Endothelial cell of hepatic sinusoid (primary cell): ENCODE measurements at regions not wholly inside any gene's neighbourhood (a gene's known extent, or its start where the extent isn't known, plus 50 kb on each side); places are given as distances from the start of the nearest gene placed in this dataset.

Source experiments
- in situ Hi-C: cut with HindIII; loops from 2 replicates; pipeline ENCODE4 v1.10.0; 2017; ENCODE audit warnings: low sequenced_read_pairs

DNA sequence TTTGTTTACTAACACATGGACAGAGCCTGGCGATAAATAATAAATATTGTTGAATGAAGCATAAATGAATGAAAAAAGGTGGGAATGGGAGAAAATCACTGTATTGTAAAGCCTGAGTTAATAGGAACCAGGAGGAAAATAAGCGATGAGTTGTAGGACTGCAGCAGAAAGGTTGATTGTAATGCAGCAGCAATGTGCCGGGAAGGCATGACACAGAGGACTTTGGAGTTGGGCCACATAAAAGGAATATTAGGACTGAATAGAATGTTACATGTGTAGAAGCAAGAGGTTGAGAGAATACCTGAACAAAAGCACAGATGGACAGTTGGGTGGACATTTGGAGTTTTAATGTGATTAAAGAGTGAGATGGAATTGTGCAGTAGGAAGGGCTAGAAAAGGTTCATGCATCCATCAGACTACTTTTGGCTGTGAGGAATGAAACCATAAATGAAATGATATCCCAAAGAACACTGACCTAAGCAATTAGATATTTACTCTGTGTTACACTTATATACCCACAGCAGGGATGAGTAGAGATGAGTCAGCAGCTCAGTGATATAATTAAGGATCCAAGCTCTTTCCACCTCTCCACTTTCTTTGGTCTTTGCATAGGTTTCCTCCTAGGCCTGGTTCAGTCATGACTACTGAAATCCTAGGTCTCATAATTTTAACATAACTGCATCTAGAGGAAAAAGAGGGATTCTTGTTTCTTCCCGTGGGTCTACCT lies 55.4 kb downstream of the CCER1 start:
- in situ Hi-C loops: no loop called here

DNA sequence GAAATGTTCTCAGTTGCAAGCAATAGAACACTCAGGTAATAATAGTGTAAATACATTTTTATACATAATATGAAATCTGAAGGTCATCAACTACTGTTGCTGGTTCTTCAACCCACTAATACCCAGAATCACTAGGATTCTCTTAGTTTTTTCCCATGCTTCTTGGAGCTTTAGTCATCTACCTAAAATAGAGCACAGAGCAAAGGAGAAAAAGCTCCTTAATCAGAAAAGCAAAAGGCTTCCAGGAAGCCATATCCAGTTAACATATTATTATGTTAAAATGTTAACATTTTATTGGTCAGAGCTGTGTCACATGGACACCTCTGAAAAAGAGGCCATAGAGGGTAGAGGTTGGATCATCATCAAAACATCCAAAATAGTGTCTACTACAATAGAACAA lies 57.0 kb downstream of the CCER1 start:
- in situ Hi-C loops: no loop called here

DNA sequence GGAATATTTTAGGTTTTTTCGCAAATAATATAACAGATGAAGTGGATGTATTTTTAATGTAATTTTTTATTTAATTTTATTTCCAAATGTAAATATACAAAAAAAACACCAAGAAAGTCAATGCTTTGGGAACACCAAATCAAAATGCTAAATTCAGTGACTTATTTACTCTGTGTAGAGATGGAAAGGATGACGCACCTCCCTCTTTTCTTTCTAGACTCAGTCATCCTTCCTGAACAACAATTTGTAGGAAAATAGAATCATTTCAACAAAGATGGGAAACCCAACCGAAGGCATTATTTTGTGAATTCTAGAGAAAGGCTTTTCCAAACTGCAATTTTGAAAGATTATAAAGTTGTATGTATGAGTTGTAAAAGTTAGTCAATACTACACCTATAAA lies 57.7 kb downstream of the CCER1 start:
- in situ Hi-C loops: no loop called here

DNA sequence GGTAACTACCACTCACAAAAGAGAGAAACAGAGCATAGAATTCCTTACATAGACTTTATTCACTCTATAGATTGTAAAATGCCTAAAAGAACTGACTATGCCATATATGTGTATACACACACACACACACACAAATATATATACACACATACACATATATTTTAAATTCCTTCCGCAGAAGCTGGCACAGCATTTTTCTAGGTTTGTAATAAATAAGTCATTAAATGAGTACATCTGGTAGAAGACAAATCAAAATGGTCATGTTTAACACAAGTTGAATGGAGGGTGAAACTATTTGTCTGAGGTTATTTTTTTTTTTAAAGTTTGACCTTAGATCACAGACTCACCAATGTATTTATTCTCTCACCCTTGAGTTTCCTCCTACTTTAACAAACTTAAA lies 58.2 kb downstream of the CCER1 start:
- in situ Hi-C loops: no loop called here

DNA sequence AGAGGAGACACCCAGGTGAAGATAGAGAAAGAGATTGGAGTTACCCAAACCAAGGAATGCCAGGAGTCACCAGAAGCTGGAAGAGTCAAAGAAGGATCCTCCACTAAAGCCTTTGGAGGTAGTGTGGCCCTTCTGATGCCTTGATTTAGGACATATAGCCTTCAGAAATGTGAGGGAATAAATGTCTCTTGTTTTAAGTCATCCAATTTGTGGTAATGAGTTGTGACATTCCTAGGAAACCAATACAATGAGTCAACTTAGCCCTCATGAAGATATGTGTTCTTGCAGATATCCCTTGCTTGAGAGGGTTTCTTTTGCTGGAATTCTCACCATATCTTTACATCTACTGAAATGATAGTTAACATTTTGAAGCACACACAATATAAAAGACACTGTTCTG lies 58.8 kb downstream of the CCER1 start:
- in situ Hi-C loops: no loop called here

DNA sequence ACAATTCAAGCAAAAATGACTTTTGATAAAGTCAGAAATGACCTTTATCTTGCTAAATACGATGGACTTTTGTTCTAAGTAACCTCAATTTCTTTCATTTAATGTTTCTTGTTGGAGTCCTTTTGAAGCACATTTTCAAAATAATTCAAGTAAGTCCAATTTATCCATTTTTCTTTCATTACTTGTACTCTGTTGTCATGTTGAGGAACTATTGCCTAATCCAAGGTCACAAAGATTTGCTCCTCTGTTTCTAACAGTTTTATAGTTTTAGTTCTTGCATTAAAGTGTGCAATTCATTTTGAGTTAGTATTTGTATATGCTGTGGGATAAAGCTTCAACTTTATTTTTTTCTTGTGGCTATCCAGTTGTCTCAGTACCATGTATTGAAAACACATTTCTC lies 66.7 kb downstream of the CCER1 start:
- in situ Hi-C loops: no loop called here

DNA sequence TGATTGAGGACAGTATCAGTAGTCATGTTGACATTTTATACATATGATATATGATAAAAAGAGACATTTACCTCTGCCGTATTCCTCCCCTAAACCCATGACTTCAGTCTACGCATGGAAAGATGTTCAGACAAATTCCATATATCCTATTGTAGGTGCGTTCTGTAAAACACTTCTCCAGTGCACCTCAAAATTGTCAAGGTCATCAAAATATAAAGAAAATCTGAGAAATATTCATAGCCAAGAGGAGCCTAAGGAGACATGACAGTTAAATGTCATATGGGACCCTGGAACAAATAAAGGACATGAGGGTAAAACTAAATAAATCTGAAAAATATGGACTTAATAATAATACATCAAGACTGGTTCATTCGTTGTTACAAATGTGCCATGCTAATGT lies 71.5 kb downstream of the CCER1 start:
- in situ Hi-C loops: no loop called here

DNA sequence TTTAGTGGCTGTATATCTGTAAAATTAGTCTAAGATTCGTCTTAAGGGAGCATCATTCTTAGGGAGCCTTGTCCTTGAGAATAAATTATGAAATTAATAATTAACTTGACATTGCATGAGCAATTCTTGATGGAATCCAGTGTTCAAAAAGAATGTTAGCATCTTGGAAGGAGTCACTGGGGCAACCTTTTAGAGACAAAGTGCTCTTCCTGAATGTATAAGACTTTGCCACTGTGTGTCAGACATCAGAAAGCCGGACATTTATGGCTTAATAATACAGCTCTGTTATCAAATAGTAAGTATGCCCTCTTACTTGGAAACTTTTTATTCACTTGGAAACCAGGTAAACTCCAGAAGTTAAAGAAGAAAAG lies 83.3 kb downstream of the CCER1 start:
- in situ Hi-C loops: no loop called here

DNA sequence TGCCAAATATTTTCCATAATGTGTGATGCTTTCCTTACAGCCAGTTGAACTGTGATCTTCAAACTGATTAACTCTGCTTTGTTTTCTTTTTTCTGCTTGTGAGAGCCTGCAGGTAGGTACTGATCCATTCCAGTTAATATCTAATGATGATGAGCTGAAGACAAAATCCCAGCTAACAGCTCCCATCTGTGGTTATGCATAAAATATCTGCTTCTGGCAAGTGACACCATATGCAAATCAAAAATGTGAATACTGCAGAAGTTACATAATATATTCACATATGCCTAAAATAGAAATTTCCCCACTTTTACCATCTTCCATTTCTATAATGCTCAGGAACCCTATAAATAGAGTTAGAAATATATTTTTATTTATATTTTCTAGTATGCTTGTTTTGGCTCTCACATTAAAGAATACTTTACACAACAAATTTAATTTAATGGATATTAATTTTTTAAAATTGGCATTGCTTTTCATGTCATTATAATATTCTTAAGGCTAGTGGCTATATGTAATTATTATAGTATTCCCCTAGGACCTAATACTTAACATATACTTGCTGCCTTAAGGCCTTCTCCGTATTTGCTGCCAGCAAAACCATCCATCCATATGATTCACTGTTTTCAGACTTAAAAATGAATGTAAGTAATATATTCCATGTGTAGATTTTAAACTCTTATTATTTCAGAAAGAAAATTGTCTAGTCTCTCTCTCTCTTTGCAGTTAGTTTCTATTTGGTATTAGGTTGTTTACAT lies 83.8 kb downstream of the CCER1 start:
- in situ Hi-C loops: no loop called here

DNA sequence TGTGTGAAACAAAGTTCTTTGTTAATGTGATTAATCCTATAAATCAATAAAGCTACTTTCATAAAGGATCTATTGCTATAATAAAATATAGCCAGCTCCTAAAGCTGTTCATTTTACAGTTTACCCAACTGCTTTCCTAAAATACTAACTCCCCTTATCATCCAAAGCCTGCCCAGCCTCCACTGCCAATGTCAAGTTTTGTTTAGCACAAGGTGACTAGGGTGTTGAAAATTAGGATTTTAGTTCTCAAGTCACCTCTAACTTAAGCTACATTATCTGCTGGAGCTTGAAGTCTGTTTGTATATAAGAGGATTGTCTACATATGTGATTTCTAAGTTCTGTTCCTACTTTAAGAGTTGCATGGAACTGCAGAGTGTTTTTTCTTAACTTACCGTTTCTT lies 86.3 kb downstream of the CCER1 start:
- in situ Hi-C loops: no loop called here

DNA sequence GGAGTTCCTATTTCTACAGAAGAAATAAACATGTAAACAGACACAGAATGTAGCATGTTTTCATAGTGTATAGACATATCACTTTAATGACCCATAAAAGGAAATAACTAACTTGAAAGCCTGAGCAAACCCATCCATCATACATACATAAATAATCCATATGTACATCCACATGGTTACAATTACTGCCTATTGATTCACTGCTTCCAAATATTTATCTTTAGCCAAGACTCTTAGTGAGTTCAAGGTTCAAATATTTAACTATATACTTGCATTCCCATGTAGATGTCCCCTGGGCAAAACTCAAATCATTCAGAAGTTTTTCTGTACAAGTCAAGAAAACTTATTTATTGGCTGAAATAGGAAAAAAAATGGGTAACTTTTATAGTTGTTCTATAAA lies 95.4 kb downstream of the CCER1 start:
- in situ Hi-C loops: no loop called here

DNA sequence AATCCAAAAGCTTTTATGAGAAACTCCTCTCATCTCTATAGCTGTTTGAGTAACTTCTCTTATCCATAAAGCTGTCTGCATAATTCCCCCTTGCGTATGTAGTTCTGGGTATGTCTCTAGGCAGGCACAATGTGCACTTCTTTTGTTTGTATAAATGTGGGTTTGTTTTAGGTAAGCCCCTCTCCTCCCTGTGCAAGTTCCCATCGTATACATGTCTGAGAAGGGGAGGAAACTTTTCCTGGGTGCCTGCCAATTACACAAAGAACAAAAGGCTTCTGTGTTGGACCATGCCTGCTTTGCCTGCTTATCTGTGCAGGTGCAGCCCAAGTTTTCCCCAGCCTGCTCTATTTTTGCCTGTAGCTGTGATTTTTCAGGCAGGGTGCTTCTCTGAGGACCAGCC lies 96.7 kb downstream of the CCER1 start:
- in situ Hi-C loops: no loop called here

DNA sequence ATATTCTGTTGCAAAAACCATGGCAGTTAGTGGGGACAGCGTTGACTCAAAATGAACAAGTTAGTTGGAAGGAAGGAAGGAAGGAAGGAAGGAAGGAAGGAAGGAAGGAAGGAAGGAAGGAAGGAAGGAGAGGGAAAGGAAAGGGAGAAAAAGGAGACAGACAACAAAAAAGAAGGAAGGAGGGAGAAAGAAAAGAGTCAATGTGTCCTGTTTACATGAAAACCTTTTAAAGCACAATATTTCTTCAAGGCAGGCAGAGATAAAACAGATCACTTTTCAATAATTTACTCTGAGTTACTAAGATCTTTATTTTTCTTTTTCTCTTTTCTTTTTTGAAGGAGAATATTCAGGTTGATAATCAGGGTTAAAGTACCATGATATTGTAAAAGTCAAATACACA lies 99.4 kb downstream of the CCER1 start:
- in situ Hi-C loops: no loop called here

DNA sequence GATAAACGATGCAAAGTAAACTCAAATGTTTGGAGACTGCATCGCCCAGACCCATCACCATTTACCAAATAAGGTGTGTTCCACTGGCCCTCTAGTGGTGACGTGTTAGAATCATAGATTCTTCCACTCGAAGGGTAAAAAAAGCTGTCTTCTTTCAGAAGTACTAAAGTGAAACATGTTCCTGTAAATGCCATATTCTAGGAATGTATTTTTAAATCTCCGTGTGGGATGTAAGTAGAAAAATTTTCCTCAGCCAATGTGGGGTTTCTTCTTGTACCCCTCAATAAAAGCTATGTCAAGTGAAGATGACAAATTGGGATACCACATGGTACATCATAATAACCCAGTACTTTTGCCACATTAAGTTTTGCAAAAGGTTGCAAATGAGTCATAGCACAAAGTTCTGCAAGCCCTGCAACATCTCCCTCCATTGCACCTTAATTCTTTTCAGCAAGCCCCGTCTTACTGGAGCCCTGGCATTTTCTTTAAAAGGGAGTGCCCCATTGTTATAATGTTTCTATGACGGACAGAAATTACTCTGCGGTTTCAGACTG lies 100.8 kb downstream of the CCER1 start:
- in situ Hi-C loops: no loop called here

DNA sequence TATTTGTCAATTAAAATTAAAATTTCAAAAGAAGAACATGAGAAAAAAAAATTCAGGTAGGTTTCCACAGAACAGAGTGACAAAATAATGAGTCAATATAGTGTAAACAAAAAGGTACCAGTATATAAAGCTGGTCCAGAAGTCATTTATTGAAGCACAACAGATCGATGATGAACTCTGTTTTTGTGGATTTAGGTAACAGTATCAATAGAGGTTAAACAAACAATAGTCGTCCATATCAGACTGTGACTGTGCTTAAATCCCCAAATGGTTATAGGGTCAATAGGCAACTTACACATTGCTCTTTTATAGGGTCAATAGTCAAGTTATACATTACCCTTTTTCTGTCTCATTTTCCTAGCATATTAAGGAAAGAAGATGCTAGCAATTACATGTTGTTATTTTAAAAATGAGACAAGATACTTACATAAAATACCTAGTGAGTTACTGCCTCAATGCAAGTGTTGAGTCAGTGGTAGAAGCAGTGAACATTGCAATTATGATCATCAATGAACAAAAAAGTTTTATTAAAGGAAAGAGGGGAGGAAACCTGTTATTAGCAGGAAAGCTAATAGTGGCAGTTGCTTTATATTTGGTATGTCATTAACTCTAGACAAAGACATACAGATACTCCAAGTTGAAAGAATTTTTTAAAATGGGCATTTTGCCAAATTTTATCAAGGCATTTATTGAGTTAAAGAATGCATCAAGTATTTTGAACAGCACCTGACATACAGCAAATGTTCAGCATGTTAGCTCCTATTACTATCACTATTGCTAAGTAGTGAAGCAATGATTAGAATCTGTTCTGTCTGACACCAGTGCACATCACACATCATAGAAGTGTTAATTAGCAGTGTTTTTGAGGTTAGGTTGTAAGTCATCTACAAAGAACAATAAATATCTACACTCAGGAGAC lies 102.9 kb downstream of the CCER1 start:
- in situ Hi-C loops: no loop called here

DNA sequence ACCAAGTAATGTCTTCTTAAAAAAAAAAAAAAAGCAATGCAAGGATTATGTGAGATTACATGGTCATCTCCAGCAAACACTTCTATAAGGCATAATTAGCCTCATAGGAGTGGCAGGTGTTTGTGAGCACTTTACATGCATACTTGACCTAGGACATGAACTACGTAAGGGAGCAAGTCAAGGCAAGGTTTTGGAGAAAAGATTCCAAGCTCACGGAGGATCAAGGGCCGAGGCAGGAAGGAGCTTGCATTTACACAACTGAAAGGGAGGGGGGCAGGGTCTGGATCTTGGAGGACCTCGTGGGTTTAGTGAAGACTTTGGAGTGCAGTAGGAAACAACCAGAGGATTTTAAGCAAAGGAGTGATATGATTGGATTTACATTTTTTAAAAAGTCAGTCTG lies 112.5 kb downstream of the CCER1 start:
- in situ Hi-C loops: no loop called here

DNA sequence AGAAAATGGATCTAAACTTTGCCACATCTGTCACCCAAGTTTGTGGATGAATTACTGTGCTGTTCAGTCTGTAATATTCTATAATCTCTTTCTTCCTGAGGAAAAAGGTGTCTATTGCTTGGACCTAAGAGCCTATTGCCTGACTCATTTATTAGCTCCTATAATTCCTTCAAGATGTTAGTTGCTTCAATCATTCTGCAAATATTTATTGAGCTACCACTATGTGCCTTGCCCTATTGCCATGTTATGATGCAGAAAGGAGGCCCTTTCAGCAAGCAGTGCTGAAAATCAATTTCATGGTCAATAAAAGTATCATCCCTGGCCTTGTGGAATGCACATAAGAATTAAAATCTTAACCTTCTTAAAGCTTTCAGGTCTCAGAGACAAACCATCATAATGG lies 113.6 kb downstream of the CCER1 start:
- in situ Hi-C loops: no loop called here

DNA sequence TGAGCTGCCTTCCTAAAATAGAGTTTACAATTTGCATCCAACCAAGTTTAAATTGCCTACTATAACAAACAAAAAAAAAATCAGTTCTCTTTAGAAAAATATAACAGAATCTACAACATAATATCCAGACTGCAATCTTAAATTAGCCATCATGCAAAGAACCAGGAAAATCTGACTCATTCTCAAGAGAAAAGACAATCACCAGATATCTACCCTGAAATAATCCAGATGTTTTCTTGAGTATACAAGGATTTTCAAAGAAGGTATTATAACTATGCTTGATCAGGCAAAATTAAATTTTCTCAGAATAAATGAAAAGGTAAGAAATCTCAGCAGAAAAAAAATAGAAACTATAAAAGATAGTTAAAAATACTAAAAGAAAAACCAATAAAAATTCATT lies 115.6 kb downstream of the CCER1 start:
- in situ Hi-C loops: no loop called here

DNA sequence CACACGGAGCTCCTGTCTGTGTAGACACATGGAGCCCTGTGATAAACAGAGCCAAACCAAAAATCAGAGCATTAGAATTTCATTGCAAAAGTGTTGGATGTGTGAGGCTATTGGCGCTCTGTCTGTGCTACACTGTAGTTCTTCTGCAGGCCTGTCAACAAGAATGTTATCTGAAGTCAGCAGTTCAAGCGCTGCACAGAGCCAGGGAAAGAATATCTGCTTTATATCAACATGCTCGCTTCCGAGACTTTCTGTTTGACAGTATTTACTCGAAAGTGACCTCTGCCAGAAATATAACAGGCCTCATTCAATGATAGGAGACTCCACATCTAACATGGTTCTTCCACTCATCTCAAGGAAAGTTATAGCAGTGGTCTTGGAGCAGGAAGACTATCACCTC lies 118.3 kb downstream of the CCER1 start:
- in situ Hi-C loops: no loop called here

DNA sequence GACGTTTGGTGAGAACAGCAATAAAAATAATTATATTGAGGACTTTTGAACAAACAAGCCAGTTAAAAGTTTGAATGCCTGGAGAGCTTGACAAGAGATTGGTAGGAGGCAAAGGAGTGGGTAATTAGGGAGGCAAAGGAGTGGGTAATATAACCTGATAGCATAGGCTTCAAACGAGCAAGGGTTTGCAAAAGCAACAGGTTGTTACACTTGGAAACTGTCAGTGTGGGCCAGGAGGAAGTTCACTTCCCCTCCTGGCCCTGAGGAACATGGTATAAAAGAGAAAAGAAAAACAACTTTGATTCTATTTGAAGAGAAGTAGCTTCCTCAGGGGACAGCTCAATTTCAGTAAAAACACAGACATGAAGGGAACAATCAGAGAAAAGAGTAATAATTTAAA lies 121.7 kb downstream of the CCER1 start:
- in situ Hi-C loops: no loop called here

DNA sequence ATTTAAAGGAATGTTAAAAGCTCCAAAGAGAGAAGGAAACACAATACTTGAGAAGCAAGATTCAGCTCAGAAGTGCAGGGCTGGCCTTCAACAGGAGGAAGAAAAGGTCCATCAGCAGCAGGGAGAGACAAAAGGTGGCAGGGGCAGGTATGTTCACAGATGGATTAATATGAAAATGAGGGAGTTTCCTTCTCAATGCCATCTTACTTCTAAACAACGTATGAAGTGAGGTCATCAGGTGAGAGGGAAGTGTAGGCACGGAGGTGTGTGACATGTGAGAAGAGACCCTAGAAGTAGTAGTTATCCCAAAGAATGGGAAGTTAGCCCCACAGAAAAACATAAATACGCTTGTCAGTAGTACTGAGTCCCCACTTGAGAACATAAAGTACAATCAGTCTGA lies 122.5 kb downstream of the CCER1 start:
- in situ Hi-C loops: no loop called here
